Heart right ventricle (tissue), 16 donors: ENCODE measurements at regions not wholly inside any gene's neighbourhood (a gene's known extent, or its start where the extent isn't known, plus 50 kb on each side); places are given as distances from the start of the nearest gene placed in this dataset.
A peak's percentile ranks its signal among the peaks of the same experiment; 100 is the strongest.

ENCODE experiments used
- ATAC-seq, 8 donors: fragments of 200-7000 bp; cut with Tn5 transposase; one replicate each; pipeline ENCODE4 v1.9.1; 2020; ENCODE audit warnings: mild to moderate bottlenecking in 8 of 8, moderate library complexity in 8 of 8, moderate number of reproducible peaks in 1 of 8
- DNase-seq, 2 donors: peaks; one replicate each; pipeline ENCODE4 v3.0.0-alpha.2; 2020
- H3K27ac ChIP-seq, 10 donors: fragments of 200-600 bp; sonication (generic) in 2 of 10; one replicate each; pipeline versions ENCODE4 v1.5.0 to v1.8.0; 2020 to 2022; ENCODE audit warnings: mild to moderate bottlenecking in 3 of 10
- H3K27me3 ChIP-seq, 7 donors: fragments of 200-600 bp; one replicate each; pipeline ENCODE4 v1.8.0; 2021 to 2022; ENCODE audit warnings: mild to moderate bottlenecking in 2 of 7
- H3K36me3 ChIP-seq, 9 donors: fragments of 200-600 bp; sonication (generic) in 1 of 9; one replicate each; pipeline versions ENCODE4 v1.5.0 to v1.8.0; 2020 to 2022; ENCODE audit warnings: mild to moderate bottlenecking in 2 of 9
- H3K4me1 ChIP-seq, 9 donors: fragments of 200-600 bp; sonication (generic) in 1 of 9; one replicate each; pipeline versions ENCODE4 v1.5.0 to v1.8.0; 2020 to 2022; ENCODE audit warnings: mild to moderate bottlenecking in 4 of 9
- H3K4me3 ChIP-seq, 10 donors: fragments of 200-600 bp; sonication (generic) in 2 of 10; one replicate each; pipeline versions ENCODE4 v1.5.0 to v1.8.0; 2020 to 2022; ENCODE audit warnings: mild to moderate bottlenecking in 7 of 10, moderate library complexity in 2 of 10
- H3K9me3 ChIP-seq, 11 donors: fragments of 200-600 bp in 10 of 11; sonication (generic) in 2 of 11; one replicate each; pipeline versions ENCODE4 v1.5.0 to v1.8.0; 2013 to 2022; ENCODE audit warnings: mild to moderate bottlenecking in 2 of 11, control low read depth in 1 of 11, moderate library complexity in 1 of 11
- WGBS, 2 donors: extraction: QIAGEN DNeasy Blood & Tissue Kit; methylation state at CpG; one replicate each; pipeline ENCODE4 v1.1.7; 2013; ENCODE audit warnings: inconsistent platforms in 1 of 2; 5-methylcytosine and 5-hydroxymethylcytosine counted together
- intact Hi-C, 10 donors: fragments of 100-400 bp; cut with DNase I; formaldehyde crosslinking; loops; one replicate each; pipeline versions ENCODE4 v1.11.1 to v1.14.2; 2022
- TF ChIP-seq, protein P1 (sequence below), 9 donors: fragments of 200-600 bp; sonication (generic) in 2 of 9; IDR thresholded peaks; one replicate each; pipeline versions ENCODE4 v1.5.0 to v1.8.0; 2021 to 2022; ENCODE audit warnings: antibody characterized with exemption in 9 of 9, mild to moderate bottlenecking in 5 of 9, moderate library complexity in 1 of 9
- donor health status: Arrhythmogenic right ventricular cardiomyopathy.
- donor health status: ischemic (EF 13 %, LVEDD 7.1; RV severe dilation, severe dysfunction).
- donor health status: healthy with polysubstance abuse.
- donor health status: DM: no; HTN: yes; CAD: no.
- donor health status: DM: no; HTN: no; CAD: no.
- donor health status: ischemic (EF 25% LVEDD 6.9; RV normal size, moderate dysfunction).
- donor health status: ischemic (EF 25% LVEDD 5.7; RV mildly dilated, moderate dysfunction).
- donor health status: healthy.
- donor health status: DM: yes; HTN: yes; CAD: no.
- donor health status: Ischemic cardiomyopathy.
- donor health status: ischemic (EF 35%, LVEDD 5.7; RV mildly dilated, moderate dysfunction).
- donor health status: nonischemic (EF 11% LVEDD 7.7; RV severe dilation, severe dysfunction).
- donor health status: DM: yes; HTN: yes; CAD: no.
- donor health status: PGD.
- donor health status: ischemic (EF 29% LVEDD 5.4; RV normal size, mild dysfunction).
- donor health status: nonischemic (EF 23%, LVEDD 6.1; RV moderate dilation, normal function).

GRCh38 chr9:129550199-129550839, 70.6 kb downstream of the C9orf50 start:
- intact Hi-C loops, result loop anchor here in 3 of 10 donors (5.0 to 10.0 kb wide), 3 partner anchors 46 to 57 kb away; no protein-coding TSS in a partner anchor
- Histone ChIP-seq H3K27me3 (peaks cover 0 to 22% (median 0%) of the 10 kb centered on the region in 7 donors), H3K36me3 (no peaks in the 10 kb centered on the region), H3K27ac (peak overlapping the region; percentile 64 to 91 (median 82)), H3K4me3 (peak overlapping the region; percentile 19 to 65 (median 54)), H3K4me1 (peaks cover 16 to 32% (median 27%) of the 10 kb centered on the region in 9 donors), H3K9me3 (no peaks in the 10 kb centered on the region)
- WGBS, 2 donors, result 3 to 5% methylated on average over 38 to 50 of the region's 51 CpGs
- ATAC-seq, result peak; percentile 80 to 93 (median 88)
- DNase-seq, result peak; percentile 76 to 89
- TF ChIP-seq, protein P1, sequence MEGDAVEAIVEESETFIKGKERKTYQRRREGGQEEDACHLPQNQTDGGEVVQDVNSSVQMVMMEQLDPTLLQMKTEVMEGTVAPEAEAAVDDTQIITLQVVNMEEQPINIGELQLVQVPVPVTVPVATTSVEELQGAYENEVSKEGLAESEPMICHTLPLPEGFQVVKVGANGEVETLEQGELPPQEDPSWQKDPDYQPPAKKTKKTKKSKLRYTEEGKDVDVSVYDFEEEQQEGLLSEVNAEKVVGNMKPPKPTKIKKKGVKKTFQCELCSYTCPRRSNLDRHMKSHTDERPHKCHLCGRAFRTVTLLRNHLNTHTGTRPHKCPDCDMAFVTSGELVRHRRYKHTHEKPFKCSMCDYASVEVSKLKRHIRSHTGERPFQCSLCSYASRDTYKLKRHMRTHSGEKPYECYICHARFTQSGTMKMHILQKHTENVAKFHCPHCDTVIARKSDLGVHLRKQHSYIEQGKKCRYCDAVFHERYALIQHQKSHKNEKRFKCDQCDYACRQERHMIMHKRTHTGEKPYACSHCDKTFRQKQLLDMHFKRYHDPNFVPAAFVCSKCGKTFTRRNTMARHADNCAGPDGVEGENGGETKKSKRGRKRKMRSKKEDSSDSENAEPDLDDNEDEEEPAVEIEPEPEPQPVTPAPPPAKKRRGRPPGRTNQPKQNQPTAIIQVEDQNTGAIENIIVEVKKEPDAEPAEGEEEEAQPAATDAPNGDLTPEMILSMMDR (IDR thresholded peaks at IDR 0.05), result peak in 1 of 9 donors; percentile 7

GRCh38 chr9:129549684-129550083, 71.2 kb downstream of the C9orf50 start:
- H3K27ac ChIP-seq, result peak overlapping the region; percentile 64 to 91 (median 82)
- intact Hi-C loops, result loop anchor here in 7 of 10 donors (5.0 to 10.0 kb wide), 5 partner anchors 42 to 58 kb away; no protein-coding TSS in a partner anchor

DNA sequence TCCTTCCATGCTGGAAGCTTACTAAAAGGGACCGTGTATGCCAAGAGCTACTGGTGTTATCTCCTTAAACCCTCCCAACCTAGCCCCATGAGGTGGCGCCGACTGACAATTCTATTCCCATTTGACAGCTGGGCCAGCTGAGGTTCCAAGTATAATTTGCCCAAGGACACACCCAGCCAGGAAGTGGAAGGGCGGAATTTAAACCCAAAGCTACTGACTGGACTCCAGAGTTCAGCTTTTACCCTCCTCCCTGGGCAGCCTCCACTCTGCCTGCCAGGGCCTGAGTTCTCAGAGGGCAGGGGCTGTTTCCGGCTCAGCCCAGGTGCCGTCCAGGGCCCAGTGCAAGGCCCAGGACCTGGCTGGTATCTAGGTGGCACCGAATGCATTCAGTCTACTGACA, 71.8 kb downstream of the C9orf50 start:
- TF ChIP-seq, protein P1 (IDR thresholded peaks at IDR 0.05), result no peak
- peaks cover 0 to 22% (median 0%) of the 10 kb centered on the region in 7 donors for H3K27me3 ChIP-seq
- H3K36me3 ChIP-seq, result no peaks in the 10 kb centered on the region
- no peaks in the 10 kb centered on the region for H3K9me3 ChIP-seq
- intact Hi-C loops, result loop anchor here in 4 of 10 donors (5.0 kb wide), 3 partner anchors 42 to 52 kb away; no protein-coding TSS in a partner anchor
- ATAC-seq (peak in 7 of 8 donors; percentile 6 to 37 (median 12)), DNase-seq (no peak)
- WGBS, 2 donors, result 61 to 64% methylated on average over 7 of the region's 7 CpGs
- peak overlapping the region in 7 of 10 donors; percentile 48 to 65 (median 57) for H3K4me3 ChIP-seq
- peak overlapping the region; percentile 18 to 91 (median 82) for H3K27ac ChIP-seq
- H3K4me1 ChIP-seq, result peaks cover 16 to 32% (median 27%) of the 10 kb centered on the region in 9 donors

More at GRCh38 chr9:129549684-129550083, 71.2 kb downstream of the C9orf50 start:
- no peaks in the 10 kb centered on the region for H3K9me3 ChIP-seq
- peaks cover 0 to 22% (median 0%) of the 10 kb centered on the region in 7 donors for H3K27me3 ChIP-seq
- peaks cover 16 to 33% (median 27%) of the 10 kb centered on the region in 9 donors for H3K4me1 ChIP-seq
- peak overlapping the region; percentile 19 to 65 (median 54) for H3K4me3 ChIP-seq
- no peaks in the 10 kb centered on the region for H3K36me3 ChIP-seq
- DNase-seq, result peak in 1 of 2 donors; percentile 51
- ATAC-seq, result peak; percentile 2 to 64 (median 56)
- WGBS, 2 donors, result 21 to 25% methylated on average over 30 of the region's 30 CpGs
- TF ChIP-seq, protein P1 (IDR thresholded peaks at IDR 0.05), result no peak

GRCh38 chr9:129548571-129549135, 72.2 kb downstream of the C9orf50 start:
- ATAC-seq, result peak; percentile 21 to 77 (median 56)
- DNase-seq, result peak; percentile 48 to 65
- Histone ChIP-seq H3K27me3 (peaks cover 0 to 22% (median 0%) of the 10 kb centered on the region in 7 donors), H3K9me3 (no peaks in the 10 kb centered on the region), H3K4me3 (no peak overlapping the region), H3K4me1 (peaks cover 16 to 32% (median 27%) of the 10 kb centered on the region in 9 donors), H3K27ac (peak overlapping the region in 9 of 10 donors; percentile 68 to 91 (median 83)), H3K36me3 (no peaks in the 10 kb centered on the region)
- 40 to 60% methylated on average over 11 of the region's 11 CpGs for WGBS, 2 donors
- TF ChIP-seq, protein P1 (IDR thresholded peaks at IDR 0.05), result peak in 2 of 9 donors; percentile 13 to 24
- intact Hi-C loops, result loop anchor here in 4 of 10 donors (5.0 kb wide), 3 partner anchors 41 to 51 kb away; no protein-coding TSS in a partner anchor
